ENCODE measurements at regions not wholly inside any gene's neighbourhood (a gene's known extent, or its start where the extent isn't known, plus 50 kb on each side); places are given as distances from the start of the nearest gene placed in this dataset.

GRCh38 chr2:67600946-67601345, 203.8 kb downstream of the ETAA1 start (continued):
- no peak for TF ChIP-seq SKIL (CRISPR knock-in tag; IDR thresholded peaks at IDR 0.05; ENCODE audit: borderline replicate concordance)

GRCh38 chr2:67604360-67604759, 207.2 kb downstream of the ETAA1 start:
- ChIA-PET CTCF (ENCODE audit: low intra/inter-chr PET ratio, low total read pairs) (no interaction called here), POLR2A (no interaction called here)
- Histone ChIP-seq H3K27me3 (ENCODE audit: control insufficient read depth in 1 of 2, insufficient read depth in 2 of 2, low read length in 2 of 2) (no peaks in the 10 kb centered on the region), H3K9me3 (ENCODE audit: low read length) (peaks cover 43% of the 10 kb centered on the region), H3K27ac (ENCODE audit: extremely low read length, insufficient read depth, low read length) (no peak overlapping the region), H3K4me2 (ENCODE audit: low read depth, low read length) (no peak overlapping the region), H4K20me1 (ENCODE audit: insufficient read depth, low read length) (no peaks in the 10 kb centered on the region), H3K79me2 (ENCODE audit: insufficient read depth, low read length) (no peaks in the 10 kb centered on the region), H3K9ac (ENCODE audit: insufficient read depth, low read depth, low read length) (no peak overlapping the region), H3K4me3 (replicated peaks in 1 of 3; ENCODE audit: insufficient read depth in 1 of 3, low read depth in 2 of 3, low read length in 3 of 3) (no peak overlapping the region), H2AFZ (ENCODE audit: low read length) (no peak overlapping the region), H3K4me1 (ENCODE audit: insufficient read depth, low read length) (no peaks in the 10 kb centered on the region), H3K36me3 (replicated peaks in 1 of 2; ENCODE audit: control insufficient read depth in 1 of 2, insufficient read depth in 2 of 2, low read length in 2 of 2) (no peaks in the 10 kb centered on the region)
- no peak for ATAC-seq
- intact Hi-C loops (cut with micrococcal nuclease; ENCODE audit: unreplicated experiment) = no loop called here
- WGBS (ENCODE audit: low lambda C conversion rate) = 8% methylated on average over 1 of the region's 1 CpG
- TF ChIP-seq E2F2 (CRISPR knock-in tag; IDR thresholded peaks at IDR 0.05; ENCODE audit: borderline replicate concordance) (no peak), AHDC1 (CRISPR knock-in tag; IDR thresholded peaks at IDR 0.05; ENCODE audit: borderline replicate concordance) (no peak)
- in situ Hi-C loops (cut with HindIII; ENCODE audit: extremely low pct_ligation_motif_present, low pct_unique_long_range_greater_than_20kb) = no loop called here
- no peak for FAIRE-seq
- no TSS peak for BruUV-seq (replicated peaks)
- DNase-seq (ENCODE audit: low spot score) = no peak
